Liver (tissue), 8 donors: ENCODE measurements at regions not wholly inside any gene's neighbourhood (a gene's known extent, or its start where the extent isn't known, plus 50 kb on each side); places are given as distances from the start of the nearest gene placed in this dataset.

Experiments
- DNase-seq: peaks from one replicate; pipeline ENCODE4 v3.0.0-alpha.2; 2017; ENCODE audit warnings: low spot score
- H3K27ac ChIP-seq, 2 donors: one replicate each; pipeline ENCODE4 v1.7.0; 2013; ENCODE audit warnings: inconsistent platforms in 2 of 2, low read length in 2 of 2, control low read depth in 1 of 2, low read depth in 1 of 2, mild to moderate bottlenecking in 1 of 2
- H3K27me3 ChIP-seq, 4 donors: one replicate each; pipeline versions ENCODE4 v1.6.1 to v1.7.0; 2013; ENCODE audit warnings: low read length in 3 of 4, inconsistent platforms in 1 of 4, mild to moderate bottlenecking in 1 of 4, moderate library complexity in 1 of 4; ENCODE audit not compliant: control insufficient read depth in 4 of 4, insufficient read depth in 4 of 4
- H3K36me3 ChIP-seq, 4 donors: one replicate each; pipeline versions ENCODE4 v1.6.1 to v1.7.0; 2013; ENCODE audit warnings: low read length in 3 of 4, mild to moderate bottlenecking in 3 of 4, low read depth in 1 of 4, moderate library complexity in 1 of 4; ENCODE audit not compliant: control insufficient read depth in 4 of 4, insufficient read depth in 3 of 4
- H3K4me1 ChIP-seq, 4 donors: one replicate each; pipeline versions ENCODE4 v1.6.1 to v1.7.0; 2013; ENCODE audit warnings: low read length in 3 of 4, mild to moderate bottlenecking in 3 of 4, moderate library complexity in 1 of 4; ENCODE audit not compliant: control insufficient read depth in 4 of 4, insufficient read depth in 4 of 4
- H3K4me3 ChIP-seq, 3 donors: one replicate each; pipeline versions ENCODE4 v1.6.1 to v1.7.0; 2013; ENCODE audit warnings: low read length in 3 of 3, control low read depth in 1 of 3, low read depth in 1 of 3, mild to moderate bottlenecking in 1 of 3
- H3K9ac ChIP-seq, 2 donors: one replicate each; pipeline ENCODE4 v1.7.0; 2013; ENCODE audit warnings: low read length in 2 of 2, mild to moderate bottlenecking in 2 of 2, moderate library complexity in 2 of 2, control low read depth in 1 of 2, low read depth in 1 of 2
- H3K9me3 ChIP-seq, 4 donors: one replicate each; pipeline versions ENCODE4 v1.6.1 to v1.7.0; 2013; ENCODE audit warnings: low read length in 3 of 4; ENCODE audit not compliant: control insufficient read depth in 4 of 4
- EGR1 ChIP-seq, 2 donors: IDR thresholded peaks; 2 replicates each; pipeline ENCODE4 v1.6.1; 2016 to 2018; ENCODE audit warnings: antibody characterized with exemption in 2 of 2, low read depth in 2 of 2
- FOXA2 ChIP-seq: IDR thresholded peaks from 2 replicates; pipeline ENCODE4 v1.6.1; 2016; ENCODE audit warnings: antibody characterized with exemption
- GABPA ChIP-seq, 2 donors: IDR thresholded peaks in 1 of 2; conservative IDR thresholded peaks in 1 of 2; 2 replicates each; pipeline ENCODE4 v1.6.1; 2016; ENCODE audit warnings: antibody characterized with exemption in 2 of 2, mild to moderate bottlenecking in 1 of 2, moderate library complexity in 1 of 2
- HNF4A ChIP-seq, 2 donors: conservative IDR thresholded peaks; 2 replicates each; pipeline ENCODE4 v1.6.1; 2016; ENCODE audit warnings: antibody characterized with exemption in 2 of 2, mild to moderate bottlenecking in 2 of 2
- HNF4G ChIP-seq: IDR thresholded peaks from 2 replicates; pipeline ENCODE4 v1.6.1; 2016; ENCODE audit warnings: antibody characterized with exemption
- JUND ChIP-seq, 2 donors: IDR thresholded peaks; 2 replicates each; pipeline ENCODE4 v1.6.1; 2016; ENCODE audit warnings: antibody characterized with exemption in 2 of 2
- RXRA ChIP-seq, 2 donors: IDR thresholded peaks; 2 replicates each; pipeline ENCODE4 v1.6.1; 2017 to 2018; ENCODE audit warnings: antibody characterized with exemption in 2 of 2, mild to moderate bottlenecking in 1 of 2
- SP1 ChIP-seq: IDR thresholded peaks from 2 replicates; pipeline ENCODE4 v1.6.1; 2018; ENCODE audit warnings: antibody characterized with exemption, mild to moderate bottlenecking
- TAF1 ChIP-seq: conservative IDR thresholded peaks from 2 replicates; pipeline ENCODE4 v1.6.1; 2016; ENCODE audit warnings: antibody characterized with exemption, mild to moderate bottlenecking
- YY1 ChIP-seq: IDR thresholded peaks from 2 replicates; pipeline ENCODE4 v1.6.1; 2016; ENCODE audit warnings: antibody characterized with exemption, mild to moderate bottlenecking
- WGBS: extraction: QIAGEN DNeasy Blood & Tissue Kit; methylation state at CpG from one replicate; pipeline ENCODE4 v1.1.7; 2013; 5-methylcytosine and 5-hydroxymethylcytosine counted together
- TF ChIP-seq, protein P1 (sequence below): IDR thresholded peaks from 2 replicates; pipeline ENCODE4 v1.6.1; 2016; ENCODE audit warnings: antibody characterized with exemption, mild to moderate bottlenecking
- TF ChIP-seq, protein P2 (sequence below): IDR thresholded peaks from 2 replicates; pipeline ENCODE4 v1.6.1; 2016; ENCODE audit warnings: antibody characterized with exemption
- TF ChIP-seq, protein P3 (sequence below): fragments of 150-350 bp; IDR thresholded peaks from 2 replicates; pipeline ENCODE4 v1.5.1; 2017; ENCODE audit warnings: improper control_type of control experiment, low read depth, low read length; ENCODE audit not compliant: missing input control
- TF ChIP-seq, protein P4 (sequence below): IDR thresholded peaks from 2 replicates; pipeline ENCODE4 v1.6.1; 2016; ENCODE audit warnings: antibody characterized with exemption
- donor health status: healthy.
- donor health status: healthy.
- donor health status: healthy.
- donor health status: healthy.
- donor health status: healthy.

DNA sequence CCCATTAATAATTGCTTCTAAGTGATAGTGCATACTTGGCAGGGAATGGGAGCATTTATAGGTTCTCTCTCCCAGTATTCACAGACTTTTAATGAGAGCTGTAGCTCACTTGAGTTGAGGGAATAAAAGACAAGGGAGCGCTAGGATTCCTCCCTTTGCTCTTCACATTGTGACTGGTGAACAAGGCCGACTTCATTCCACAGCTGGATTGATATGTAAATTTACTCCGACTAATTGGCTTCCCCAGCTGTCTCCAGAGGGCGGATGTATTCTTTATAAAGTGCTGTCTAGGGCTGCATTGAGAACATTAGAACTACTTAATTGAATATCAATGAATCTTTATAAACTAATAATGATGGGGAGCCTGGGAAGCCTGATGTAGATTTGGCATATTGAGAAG lies 63.4 kb downstream of the GPR50 start:
- no peak for DNase-seq
- no peak overlapping the region for H3K27ac ChIP-seq
- no peak overlapping the region for H3K4me3 ChIP-seq
- no peak overlapping the region for H3K9ac ChIP-seq
- H3K4me1 ChIP-seq, result no peaks in the 10 kb centered on the region
- no peak for TF ChIP-seq EGR1 (IDR thresholded peaks at IDR 0.05; ENCODE audit: low read depth in 2 of 2)
- no peak for TF ChIP-seq FOXA2
- no peak for TF ChIP-seq GABPA (IDR thresholded peaks at IDR 0.05 in 1 of 2, conservative IDR thresholded peaks at IDR 0.05 in 1 of 2)
- no peak for TF ChIP-seq HNF4G
- TF ChIP-seq, protein P1, sequence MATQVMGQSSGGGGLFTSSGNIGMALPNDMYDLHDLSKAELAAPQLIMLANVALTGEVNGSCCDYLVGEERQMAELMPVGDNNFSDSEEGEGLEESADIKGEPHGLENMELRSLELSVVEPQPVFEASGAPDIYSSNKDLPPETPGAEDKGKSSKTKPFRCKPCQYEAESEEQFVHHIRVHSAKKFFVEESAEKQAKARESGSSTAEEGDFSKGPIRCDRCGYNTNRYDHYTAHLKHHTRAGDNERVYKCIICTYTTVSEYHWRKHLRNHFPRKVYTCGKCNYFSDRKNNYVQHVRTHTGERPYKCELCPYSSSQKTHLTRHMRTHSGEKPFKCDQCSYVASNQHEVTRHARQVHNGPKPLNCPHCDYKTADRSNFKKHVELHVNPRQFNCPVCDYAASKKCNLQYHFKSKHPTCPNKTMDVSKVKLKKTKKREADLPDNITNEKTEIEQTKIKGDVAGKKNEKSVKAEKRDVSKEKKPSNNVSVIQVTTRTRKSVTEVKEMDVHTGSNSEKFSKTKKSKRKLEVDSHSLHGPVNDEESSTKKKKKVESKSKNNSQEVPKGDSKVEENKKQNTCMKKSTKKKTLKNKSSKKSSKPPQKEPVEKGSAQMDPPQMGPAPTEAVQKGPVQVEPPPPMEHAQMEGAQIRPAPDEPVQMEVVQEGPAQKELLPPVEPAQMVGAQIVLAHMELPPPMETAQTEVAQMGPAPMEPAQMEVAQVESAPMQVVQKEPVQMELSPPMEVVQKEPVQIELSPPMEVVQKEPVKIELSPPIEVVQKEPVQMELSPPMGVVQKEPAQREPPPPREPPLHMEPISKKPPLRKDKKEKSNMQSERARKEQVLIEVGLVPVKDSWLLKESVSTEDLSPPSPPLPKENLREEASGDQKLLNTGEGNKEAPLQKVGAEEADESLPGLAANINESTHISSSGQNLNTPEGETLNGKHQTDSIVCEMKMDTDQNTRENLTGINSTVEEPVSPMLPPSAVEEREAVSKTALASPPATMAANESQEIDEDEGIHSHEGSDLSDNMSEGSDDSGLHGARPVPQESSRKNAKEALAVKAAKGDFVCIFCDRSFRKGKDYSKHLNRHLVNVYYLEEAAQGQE, result no peak
- TF ChIP-seq, protein P2, sequence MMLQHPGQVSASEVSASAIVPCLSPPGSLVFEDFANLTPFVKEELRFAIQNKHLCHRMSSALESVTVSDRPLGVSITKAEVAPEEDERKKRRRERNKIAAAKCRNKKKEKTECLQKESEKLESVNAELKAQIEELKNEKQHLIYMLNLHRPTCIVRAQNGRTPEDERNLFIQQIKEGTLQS, result no peak
- TF ChIP-seq RXRA (IDR thresholded peaks at IDR 0.05), result no peak
- no peak for TF ChIP-seq HNF4A (conservative IDR thresholded peaks at IDR 0.05)
- TF ChIP-seq SP1, result no peak
- no peak for TF ChIP-seq TAF1
- no peak for TF ChIP-seq JUND (IDR thresholded peaks at IDR 0.05)
- no peak for TF ChIP-seq YY1
- TF ChIP-seq, protein P3, sequence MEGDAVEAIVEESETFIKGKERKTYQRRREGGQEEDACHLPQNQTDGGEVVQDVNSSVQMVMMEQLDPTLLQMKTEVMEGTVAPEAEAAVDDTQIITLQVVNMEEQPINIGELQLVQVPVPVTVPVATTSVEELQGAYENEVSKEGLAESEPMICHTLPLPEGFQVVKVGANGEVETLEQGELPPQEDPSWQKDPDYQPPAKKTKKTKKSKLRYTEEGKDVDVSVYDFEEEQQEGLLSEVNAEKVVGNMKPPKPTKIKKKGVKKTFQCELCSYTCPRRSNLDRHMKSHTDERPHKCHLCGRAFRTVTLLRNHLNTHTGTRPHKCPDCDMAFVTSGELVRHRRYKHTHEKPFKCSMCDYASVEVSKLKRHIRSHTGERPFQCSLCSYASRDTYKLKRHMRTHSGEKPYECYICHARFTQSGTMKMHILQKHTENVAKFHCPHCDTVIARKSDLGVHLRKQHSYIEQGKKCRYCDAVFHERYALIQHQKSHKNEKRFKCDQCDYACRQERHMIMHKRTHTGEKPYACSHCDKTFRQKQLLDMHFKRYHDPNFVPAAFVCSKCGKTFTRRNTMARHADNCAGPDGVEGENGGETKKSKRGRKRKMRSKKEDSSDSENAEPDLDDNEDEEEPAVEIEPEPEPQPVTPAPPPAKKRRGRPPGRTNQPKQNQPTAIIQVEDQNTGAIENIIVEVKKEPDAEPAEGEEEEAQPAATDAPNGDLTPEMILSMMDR, result no peak
- TF ChIP-seq, protein P4, sequence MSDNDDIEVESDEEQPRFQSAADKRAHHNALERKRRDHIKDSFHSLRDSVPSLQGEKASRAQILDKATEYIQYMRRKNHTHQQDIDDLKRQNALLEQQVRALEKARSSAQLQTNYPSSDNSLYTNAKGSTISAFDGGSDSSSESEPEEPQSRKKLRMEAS, result no peak
- no peaks in the 10 kb centered on the region for H3K9me3 ChIP-seq
- no peaks in the 10 kb centered on the region for H3K36me3 ChIP-seq
- WGBS, result 12% methylated on average over 4 of the region's 4 CpGs
- H3K27me3 ChIP-seq, result peaks cover 0 to 4% (median 0%) of the 10 kb centered on the region in 4 donors

DNA sequence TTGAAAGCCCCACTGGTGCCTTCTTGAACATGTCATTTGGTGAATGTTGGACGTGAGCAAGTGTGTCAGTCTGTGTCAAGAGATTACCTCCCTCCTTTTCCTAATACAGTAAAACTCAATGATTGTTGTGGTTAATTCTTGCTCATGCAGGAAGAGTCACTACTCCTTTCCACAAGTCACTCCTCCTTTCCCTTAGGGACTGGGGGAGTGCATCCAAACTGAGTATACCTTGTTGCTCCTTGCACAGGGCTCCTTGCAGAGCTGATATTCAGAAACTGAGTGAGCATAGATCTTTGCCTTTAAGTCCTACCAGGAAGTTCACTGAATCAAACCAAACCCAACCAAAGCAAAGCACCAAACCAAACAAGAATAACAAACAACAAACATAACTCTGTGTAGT lies 63.9 kb downstream of the GPR50 start:
- WGBS, result 53% methylated on average over 1 of the region's 1 CpG
- Histone ChIP-seq H3K9me3 (no peaks in the 10 kb centered on the region), H3K27ac (no peak overlapping the region), H3K4me1 (no peaks in the 10 kb centered on the region), H3K36me3 (no peaks in the 10 kb centered on the region), H3K4me3 (no peak overlapping the region), H3K27me3 (peaks cover 0 to 4% (median 0%) of the 10 kb centered on the region in 4 donors), H3K9ac (no peak overlapping the region)
- DNase-seq, result no peak
- TF ChIP-seq SP1 (no peak), HNF4A (conservative IDR thresholded peaks at IDR 0.05) (no peak), FOXA2 (no peak)
